Nephron (organoid): ENCODE measurements at regions not wholly inside any gene's neighbourhood (a gene's known extent, or its start where the extent isn't known, plus 50 kb on each side); places are given as distances from the start of the nearest gene placed in this dataset.
A peak's percentile ranks its signal among the peaks of the same experiment; 100 is the strongest.

ENCODE experiments used
- H3K27ac Mint-ChIP-seq, 3 experiments: 2 replicates each; pipeline ENCODE4 v1.8.0; 2020; ENCODE audit warnings: mixed read lengths in 3 of 3, mild to moderate bottlenecking in 2 of 3, moderate library complexity in 1 of 3
- H3K27me3 Mint-ChIP-seq: 2 replicates; pipeline ENCODE4 v1.8.0; 2021; ENCODE audit warnings: low read depth, mild to moderate bottlenecking, moderate library complexity, mixed read lengths
- H3K36me3 Mint-ChIP-seq: 2 replicates; pipeline ENCODE4 v1.8.0; 2020; ENCODE audit warnings: low read depth, mixed read lengths
- H3K4me1 Mint-ChIP-seq: 2 replicates; pipeline ENCODE4 v1.8.0; 2020; ENCODE audit warnings: mixed read lengths
- H3K4me3 Mint-ChIP-seq, 3 experiments: 2 replicates each; pipeline ENCODE4 v1.8.0; 2020; ENCODE audit warnings: mild to moderate bottlenecking in 3 of 3, mixed read lengths in 3 of 3, moderate library complexity in 2 of 3
- H3K9me3 Mint-ChIP-seq: 2 replicates; pipeline ENCODE4 v1.8.0; 2020; ENCODE audit warnings: mixed read lengths
- TF ChIP-seq, protein P1 (sequence below), 3 experiments: fragments of 200-600 bp; sonication (generic); IDR thresholded peaks; one replicate each; pipeline ENCODE4 v1.5.0; 2021; ENCODE audit warnings: antibody characterized with exemption in 3 of 3; ENCODE audit not compliant: unreplicated experiment in 3 of 3

DNA sequence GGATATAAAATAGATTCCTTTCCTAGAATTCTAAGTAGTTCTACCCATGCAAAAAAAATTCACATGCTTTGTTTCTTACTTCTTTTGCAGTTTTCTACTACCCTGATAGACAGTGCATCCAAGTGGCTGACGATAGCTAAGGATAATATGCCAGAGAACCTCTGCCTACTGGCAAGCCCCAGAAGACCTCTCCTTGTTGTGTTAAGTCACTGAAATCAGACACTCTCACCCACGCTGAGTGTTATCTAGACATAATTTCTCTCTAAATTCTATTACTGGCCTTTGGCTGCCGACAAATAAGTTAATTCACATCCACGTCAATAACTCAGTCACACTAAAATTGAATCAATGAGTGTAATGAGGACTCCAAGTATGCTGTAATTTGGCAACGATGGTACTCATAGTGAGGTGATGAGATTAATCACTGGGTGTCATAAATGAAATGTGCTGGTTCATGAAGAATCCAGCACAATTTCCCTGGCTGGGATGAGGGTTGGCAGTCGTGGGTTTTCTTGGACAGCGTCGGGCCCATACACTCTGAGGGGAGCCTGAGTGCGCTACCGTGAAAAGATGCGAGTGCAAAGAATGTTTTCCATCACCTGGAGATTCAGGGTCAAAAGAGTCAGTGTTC is 354.8 kb upstream of the TMEM132C start:
- Mint-ChIP-seq H3K27ac (no peak overlapping the region), H3K36me3 (no peaks in the 10 kb centered on the region), H3K4me1 (no peaks in the 10 kb centered on the region), H3K4me3 (no peak overlapping the region), H3K27me3 (peaks cover 8% of the 10 kb centered on the region), H3K9me3 (no peaks in the 10 kb centered on the region)
- TF ChIP-seq, protein P1, sequence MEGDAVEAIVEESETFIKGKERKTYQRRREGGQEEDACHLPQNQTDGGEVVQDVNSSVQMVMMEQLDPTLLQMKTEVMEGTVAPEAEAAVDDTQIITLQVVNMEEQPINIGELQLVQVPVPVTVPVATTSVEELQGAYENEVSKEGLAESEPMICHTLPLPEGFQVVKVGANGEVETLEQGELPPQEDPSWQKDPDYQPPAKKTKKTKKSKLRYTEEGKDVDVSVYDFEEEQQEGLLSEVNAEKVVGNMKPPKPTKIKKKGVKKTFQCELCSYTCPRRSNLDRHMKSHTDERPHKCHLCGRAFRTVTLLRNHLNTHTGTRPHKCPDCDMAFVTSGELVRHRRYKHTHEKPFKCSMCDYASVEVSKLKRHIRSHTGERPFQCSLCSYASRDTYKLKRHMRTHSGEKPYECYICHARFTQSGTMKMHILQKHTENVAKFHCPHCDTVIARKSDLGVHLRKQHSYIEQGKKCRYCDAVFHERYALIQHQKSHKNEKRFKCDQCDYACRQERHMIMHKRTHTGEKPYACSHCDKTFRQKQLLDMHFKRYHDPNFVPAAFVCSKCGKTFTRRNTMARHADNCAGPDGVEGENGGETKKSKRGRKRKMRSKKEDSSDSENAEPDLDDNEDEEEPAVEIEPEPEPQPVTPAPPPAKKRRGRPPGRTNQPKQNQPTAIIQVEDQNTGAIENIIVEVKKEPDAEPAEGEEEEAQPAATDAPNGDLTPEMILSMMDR (IDR thresholded peaks at IDR 0.05; ENCODE audit: unreplicated experiment in 3 of 3): no peak

DNA sequence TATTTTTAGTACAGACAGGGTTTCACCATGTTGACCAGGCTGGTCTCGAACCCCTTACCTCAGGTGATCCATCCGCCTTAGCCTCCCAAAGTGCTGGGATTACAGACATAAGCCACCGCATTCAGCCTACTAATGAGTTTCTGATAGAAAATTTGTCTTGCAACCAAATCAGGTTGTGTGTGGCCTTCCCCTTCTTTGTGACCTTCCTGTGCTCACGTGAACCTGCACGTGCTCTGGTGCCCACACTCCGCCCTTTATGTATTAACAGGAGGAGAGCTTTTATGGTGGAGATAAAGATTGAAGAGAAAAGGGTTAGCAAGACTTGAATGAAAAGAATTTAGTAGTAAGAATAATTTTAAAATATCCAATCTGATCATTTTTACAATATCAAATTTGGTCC is 343.5 kb upstream of the TMEM132C start:
- Mint-ChIP-seq H3K4me1 (no peaks in the 10 kb centered on the region), H3K36me3 (no peaks in the 10 kb centered on the region), H3K9me3 (no peaks in the 10 kb centered on the region), H3K4me3 (no peak overlapping the region), H3K27ac (no peak overlapping the region), H3K27me3 (peaks cover 1% of the 10 kb centered on the region)
- TF ChIP-seq, protein P1 (IDR thresholded peaks at IDR 0.05; ENCODE audit: unreplicated experiment in 3 of 3): no peak

DNA sequence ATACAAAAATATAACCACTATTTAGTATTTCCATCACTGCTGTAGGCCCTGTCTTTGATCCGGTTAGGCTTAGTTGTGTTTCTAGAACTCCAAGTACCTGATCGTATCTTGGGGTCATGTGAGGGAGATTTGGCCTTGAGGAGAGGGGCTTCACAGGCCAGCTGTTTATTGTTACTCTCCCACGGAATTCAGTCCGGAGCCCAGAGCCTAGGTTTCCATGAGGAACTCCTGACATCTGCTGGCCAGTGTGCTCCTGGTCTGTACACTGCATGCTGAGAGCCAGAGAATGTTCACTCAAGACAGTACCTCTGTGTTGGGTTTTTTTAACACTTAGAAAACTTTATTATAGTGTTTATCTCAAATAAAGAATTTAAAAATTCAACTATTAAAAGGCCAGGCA is 341.0 kb upstream of the TMEM132C start:
- Mint-ChIP-seq H3K27me3 (no peaks in the 10 kb centered on the region), H3K27ac (no peak overlapping the region), H3K9me3 (no peaks in the 10 kb centered on the region), H3K4me1 (no peaks in the 10 kb centered on the region), H3K4me3 (no peak overlapping the region), H3K36me3 (no peaks in the 10 kb centered on the region)
- TF ChIP-seq, protein P1 (IDR thresholded peaks at IDR 0.05; ENCODE audit: unreplicated experiment in 3 of 3): peak; percentile 44 to 69 (median 58)

DNA sequence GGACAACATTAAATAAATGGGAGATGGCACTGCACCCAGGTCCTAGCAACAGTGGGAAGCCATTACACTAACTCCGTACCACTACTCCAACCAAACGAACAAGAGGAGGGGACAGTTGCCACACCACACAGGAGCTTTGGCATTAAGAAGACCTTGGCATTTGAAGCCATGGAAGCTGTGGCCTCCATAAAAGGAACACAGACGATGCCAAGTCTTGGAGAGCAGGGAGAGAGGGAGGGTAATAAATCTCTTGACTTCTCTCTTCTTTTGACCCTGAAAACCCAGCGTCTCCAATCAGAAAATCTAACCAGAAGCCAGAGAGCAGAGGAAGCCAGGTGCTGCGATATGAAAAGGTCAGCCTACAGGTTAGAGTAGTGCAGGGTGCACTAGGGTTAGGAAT is 338.8 kb upstream of the TMEM132C start:
- no peaks in the 10 kb centered on the region for H3K27me3 Mint-ChIP-seq
- no peaks in the 10 kb centered on the region for H3K4me1 Mint-ChIP-seq
- H3K4me3 Mint-ChIP-seq: no peak overlapping the region
- TF ChIP-seq, protein P1 (IDR thresholded peaks at IDR 0.05; ENCODE audit: unreplicated experiment in 3 of 3): no peak
- H3K36me3 Mint-ChIP-seq: no peaks in the 10 kb centered on the region
- H3K27ac Mint-ChIP-seq: peak overlapping the region in 1 of 3 experiments; percentile 55
- no peaks in the 10 kb centered on the region for H3K9me3 Mint-ChIP-seq

DNA sequence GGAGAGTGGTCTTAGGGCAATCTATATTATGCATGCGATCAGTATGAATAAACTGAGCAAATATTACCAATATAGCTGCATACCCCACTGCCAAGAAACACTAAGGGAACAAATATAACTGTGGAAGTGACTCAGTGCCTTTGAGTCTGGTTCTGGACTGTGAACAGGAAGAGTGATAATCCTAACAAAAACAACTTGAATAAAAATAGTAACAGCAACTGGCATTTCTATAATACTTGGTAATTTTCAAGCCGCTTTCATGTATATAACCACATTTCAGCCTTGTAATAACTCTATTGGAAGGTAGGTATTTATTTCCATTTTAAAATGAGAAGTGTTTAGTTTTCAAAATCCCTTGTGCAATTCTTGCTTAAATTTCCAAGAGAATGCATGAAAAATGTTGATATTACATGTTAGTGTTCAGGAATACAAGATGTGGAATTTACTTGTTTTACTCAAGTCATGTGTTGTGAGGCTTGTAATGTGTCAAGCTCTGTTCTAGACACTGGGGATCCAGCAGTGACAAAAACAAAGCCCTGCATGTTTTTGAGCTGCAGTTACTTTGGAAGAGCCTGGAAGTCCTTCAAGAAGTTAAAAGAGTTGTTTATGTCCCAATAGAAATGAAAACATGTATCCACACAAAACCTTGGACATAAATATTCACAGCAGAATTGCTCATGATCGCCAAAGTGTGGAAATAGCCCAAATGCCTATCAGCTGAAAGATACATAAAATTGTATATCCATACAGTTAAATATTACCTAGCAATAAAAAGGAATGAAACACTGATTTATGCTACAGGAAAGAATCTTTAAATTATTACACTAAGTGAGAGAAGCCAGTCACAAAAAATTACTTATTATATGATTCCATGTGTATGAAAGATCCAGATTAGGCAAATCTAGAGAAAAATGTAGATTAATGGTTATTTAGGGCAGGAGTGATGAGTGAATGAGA is 338.1 kb upstream of the TMEM132C start:
- H3K27me3 Mint-ChIP-seq: no peaks in the 10 kb centered on the region
- no peaks in the 10 kb centered on the region for H3K4me1 Mint-ChIP-seq
- H3K4me3 Mint-ChIP-seq: no peak overlapping the region
- H3K27ac Mint-ChIP-seq: peak overlapping the region in 1 of 3 experiments; percentile 55
- no peaks in the 10 kb centered on the region for H3K9me3 Mint-ChIP-seq
- TF ChIP-seq, protein P1 (IDR thresholded peaks at IDR 0.05; ENCODE audit: unreplicated experiment in 3 of 3): no peak
- no peaks in the 10 kb centered on the region for H3K36me3 Mint-ChIP-seq
